HG02610 (cell line): ENCODE measurements at regions not wholly inside any gene's neighbourhood (a gene's known extent, or its start where the extent isn't known, plus 50 kb on each side); places are given as distances from the start of the nearest gene placed in this dataset.

Experiments
- ATAC-seq: cut with Tn5 transposase; IDR thresholded peaks from one replicate; pipeline ENCODE4 v1.9.1; 2021; ENCODE audit warnings: mild to moderate bottlenecking, moderate library complexity; ENCODE audit not compliant: unreplicated experiment

- ATAC-seq: no peak
Measured at GRCh38 chr9:18208166-18209059, 265.5 kb upstream of the ADAMTSL1 start.

GRCh38 chr9:18215626-18216025 lies 258.3 kb upstream of the ADAMTSL1 start:
- no peak for ATAC-seq

GRCh38 chr9:18216376-18216775 lies 257.6 kb upstream of the ADAMTSL1 start:
- ATAC-seq: no peak

GRCh38 chr9:18228101-18228500 lies 245.9 kb upstream of the ADAMTSL1 start:
- no peak for ATAC-seq

GRCh38 chr9:18229992-18230676 lies 243.8 kb upstream of the ADAMTSL1 start:
- ATAC-seq: no peak

GRCh38 chr9:18233311-18233710 lies 240.6 kb upstream of the ADAMTSL1 start:
- ATAC-seq: no peak

- ATAC-seq: no peak
Measured at GRCh38 chr9:18233776-18234445, 240.0 kb upstream of the ADAMTSL1 start.

GRCh38 chr9:18235181-18235908 lies 238.6 kb upstream of the ADAMTSL1 start:
- ATAC-seq: no peak

- no peak for ATAC-seq
Measured at GRCh38 chr9:18236336-18236735, 237.6 kb upstream of the ADAMTSL1 start.

GRCh38 chr9:18237776-18238175 lies 236.2 kb upstream of the ADAMTSL1 start:
- ATAC-seq: no peak

- ATAC-seq: no peak
Measured at GRCh38 chr9:18238254-18238653, 235.7 kb upstream of the ADAMTSL1 start.

- ATAC-seq: no peak
Measured at GRCh38 chr9:18238752-18239447, 235.1 kb upstream of the ADAMTSL1 start.

- no peak for ATAC-seq
Measured at GRCh38 chr9:18240213-18240612, 233.7 kb upstream of the ADAMTSL1 start.

- ATAC-seq: no peak
Measured at GRCh38 chr9:18245911-18246310, 228.0 kb upstream of the ADAMTSL1 start.

- no peak for ATAC-seq
Measured at GRCh38 chr9:18250053-18250452, 223.9 kb upstream of the ADAMTSL1 start.

- ATAC-seq: no peak
Measured at GRCh38 chr9:18253950-18254349, 220.0 kb upstream of the ADAMTSL1 start.

GRCh38 chr9:18255158-18255629 lies 218.8 kb upstream of the ADAMTSL1 start:
- ATAC-seq: peak; percentile 88

- no peak for ATAC-seq
Measured at GRCh38 chr9:18255747-18256146, 218.2 kb upstream of the ADAMTSL1 start.

- ATAC-seq: no peak
Measured at GRCh38 chr9:18256568-18256967, 217.4 kb upstream of the ADAMTSL1 start.

- no peak for ATAC-seq
Measured at GRCh38 chr9:18260521-18260920, 213.4 kb upstream of the ADAMTSL1 start.
